ENCODE measurements at regions not wholly inside any gene's neighbourhood (a gene's known extent, or its start where the extent isn't known, plus 50 kb on each side); places are given as distances from the start of the nearest gene placed in this dataset.

DNA sequence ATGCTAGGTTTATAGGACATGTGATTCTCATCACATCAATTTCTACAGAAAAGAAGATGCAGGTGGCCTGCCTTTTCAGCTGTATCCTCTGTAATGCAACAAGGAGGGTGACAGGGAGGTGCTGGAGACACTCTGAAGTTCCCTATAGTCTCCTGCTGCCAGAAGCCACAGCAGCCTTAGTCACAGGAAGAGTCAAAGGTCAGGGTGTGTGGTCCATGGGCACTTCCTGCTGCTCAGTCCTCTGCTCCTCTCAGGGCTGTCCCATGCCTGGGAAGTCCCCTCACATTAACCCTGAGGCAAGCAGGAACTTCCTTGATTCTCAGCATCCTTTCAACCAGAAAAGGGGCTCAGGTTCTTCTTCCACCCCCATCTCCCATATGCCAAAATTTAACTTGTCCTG, 144.8 kb upstream of the FOXA2 start:
- Histone ChIP-seq H3K4me3 (ENCODE audit: low read length) (no peak overlapping the region), H3K36me3 (ENCODE audit: insufficient read depth, low read length) (no peaks in the 10 kb centered on the region), H2AFZ (ENCODE audit: low read depth, low read length) (no peak overlapping the region), H3K4me2 (ENCODE audit: low read length) (no peak overlapping the region), H3F3A (ENCODE audit: insufficient read depth, low read length, poor library complexity, severe bottlenecking) (no peaks in the 10 kb centered on the region), H3K79me2 (replicated peaks; ENCODE audit: insufficient read depth, low read length) (no peaks in the 10 kb centered on the region), H3K9ac (ENCODE audit: low read length) (no peak overlapping the region), H3K9me2 (ENCODE audit: insufficient read depth, low read length) (no peaks in the 10 kb centered on the region), H4K20me1 (ENCODE audit: insufficient read depth) (no peaks in the 10 kb centered on the region), H3K27ac (ENCODE audit: low read length) (no peak overlapping the region), H3K9me3 (ENCODE audit: low read length) (no peaks in the 10 kb centered on the region), H3K27me3 (ENCODE audit: insufficient read depth, low read depth, low read length) (no peaks in the 10 kb centered on the region)
- TF ChIP-seq EZH2 (IDR thresholded peaks at IDR 0.05; ENCODE audit: borderline replicate concordance, insufficient read depth, low read length, poor library complexity, severe bottlenecking) (no peak), EP300 (conservative IDR thresholded peaks at IDR 0.05; ENCODE audit: poor library complexity, severe bottlenecking) (no peak)

DNA sequence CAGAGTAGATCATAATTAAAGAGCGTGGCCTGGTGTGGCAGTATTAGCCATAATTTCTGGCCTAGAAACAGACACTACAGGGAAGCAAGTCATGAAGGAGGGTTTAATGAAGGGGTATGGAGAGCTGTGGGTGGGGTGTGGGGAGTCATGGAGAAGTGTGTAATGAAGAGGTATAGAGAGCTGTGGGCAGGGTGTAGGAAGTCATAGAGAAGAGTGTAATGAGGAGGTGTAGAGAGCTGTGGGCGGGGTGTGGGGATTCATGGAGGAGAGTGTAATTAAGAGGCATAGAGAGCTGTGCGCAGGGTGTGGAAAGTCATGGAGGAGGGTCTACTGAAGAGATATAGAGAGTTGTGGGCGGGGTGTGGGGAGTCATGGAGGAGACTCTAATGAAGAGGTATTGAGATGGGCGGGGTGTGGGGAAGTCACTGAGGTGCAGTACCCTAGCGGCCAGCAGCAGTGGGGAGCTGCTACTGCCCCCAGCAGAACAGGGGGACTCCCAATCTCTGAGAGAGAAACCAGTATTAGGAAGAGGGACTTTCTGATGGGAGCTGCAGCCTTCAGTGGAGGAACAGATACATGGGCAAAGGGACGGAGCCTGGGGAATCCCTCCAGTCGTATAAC, 145.4 kb upstream of the FOXA2 start:
- Histone ChIP-seq H3F3A (ENCODE audit: insufficient read depth, low read length, poor library complexity, severe bottlenecking) (no peaks in the 10 kb centered on the region), H4K20me1 (ENCODE audit: insufficient read depth) (no peaks in the 10 kb centered on the region), H2AFZ (ENCODE audit: low read depth, low read length) (no peak overlapping the region), H3K36me3 (ENCODE audit: insufficient read depth, low read length) (no peaks in the 10 kb centered on the region), H3K79me2 (replicated peaks; ENCODE audit: insufficient read depth, low read length) (no peaks in the 10 kb centered on the region), H3K4me2 (ENCODE audit: low read length) (no peak overlapping the region), H3K4me3 (ENCODE audit: low read length) (no peak overlapping the region), H3K9me2 (ENCODE audit: insufficient read depth, low read length) (no peaks in the 10 kb centered on the region), H3K27ac (ENCODE audit: low read length) (no peak overlapping the region), H3K9me3 (ENCODE audit: low read length) (no peaks in the 10 kb centered on the region), H3K9ac (ENCODE audit: low read length) (no peak overlapping the region), H3K27me3 (ENCODE audit: insufficient read depth, low read depth, low read length) (no peaks in the 10 kb centered on the region)
- TF ChIP-seq, protein P1, sequence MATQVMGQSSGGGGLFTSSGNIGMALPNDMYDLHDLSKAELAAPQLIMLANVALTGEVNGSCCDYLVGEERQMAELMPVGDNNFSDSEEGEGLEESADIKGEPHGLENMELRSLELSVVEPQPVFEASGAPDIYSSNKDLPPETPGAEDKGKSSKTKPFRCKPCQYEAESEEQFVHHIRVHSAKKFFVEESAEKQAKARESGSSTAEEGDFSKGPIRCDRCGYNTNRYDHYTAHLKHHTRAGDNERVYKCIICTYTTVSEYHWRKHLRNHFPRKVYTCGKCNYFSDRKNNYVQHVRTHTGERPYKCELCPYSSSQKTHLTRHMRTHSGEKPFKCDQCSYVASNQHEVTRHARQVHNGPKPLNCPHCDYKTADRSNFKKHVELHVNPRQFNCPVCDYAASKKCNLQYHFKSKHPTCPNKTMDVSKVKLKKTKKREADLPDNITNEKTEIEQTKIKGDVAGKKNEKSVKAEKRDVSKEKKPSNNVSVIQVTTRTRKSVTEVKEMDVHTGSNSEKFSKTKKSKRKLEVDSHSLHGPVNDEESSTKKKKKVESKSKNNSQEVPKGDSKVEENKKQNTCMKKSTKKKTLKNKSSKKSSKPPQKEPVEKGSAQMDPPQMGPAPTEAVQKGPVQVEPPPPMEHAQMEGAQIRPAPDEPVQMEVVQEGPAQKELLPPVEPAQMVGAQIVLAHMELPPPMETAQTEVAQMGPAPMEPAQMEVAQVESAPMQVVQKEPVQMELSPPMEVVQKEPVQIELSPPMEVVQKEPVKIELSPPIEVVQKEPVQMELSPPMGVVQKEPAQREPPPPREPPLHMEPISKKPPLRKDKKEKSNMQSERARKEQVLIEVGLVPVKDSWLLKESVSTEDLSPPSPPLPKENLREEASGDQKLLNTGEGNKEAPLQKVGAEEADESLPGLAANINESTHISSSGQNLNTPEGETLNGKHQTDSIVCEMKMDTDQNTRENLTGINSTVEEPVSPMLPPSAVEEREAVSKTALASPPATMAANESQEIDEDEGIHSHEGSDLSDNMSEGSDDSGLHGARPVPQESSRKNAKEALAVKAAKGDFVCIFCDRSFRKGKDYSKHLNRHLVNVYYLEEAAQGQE (IDR thresholded peaks at IDR 0.05; ENCODE audit: borderline replicate concordance), result no peak
- TF ChIP-seq, protein P2, sequence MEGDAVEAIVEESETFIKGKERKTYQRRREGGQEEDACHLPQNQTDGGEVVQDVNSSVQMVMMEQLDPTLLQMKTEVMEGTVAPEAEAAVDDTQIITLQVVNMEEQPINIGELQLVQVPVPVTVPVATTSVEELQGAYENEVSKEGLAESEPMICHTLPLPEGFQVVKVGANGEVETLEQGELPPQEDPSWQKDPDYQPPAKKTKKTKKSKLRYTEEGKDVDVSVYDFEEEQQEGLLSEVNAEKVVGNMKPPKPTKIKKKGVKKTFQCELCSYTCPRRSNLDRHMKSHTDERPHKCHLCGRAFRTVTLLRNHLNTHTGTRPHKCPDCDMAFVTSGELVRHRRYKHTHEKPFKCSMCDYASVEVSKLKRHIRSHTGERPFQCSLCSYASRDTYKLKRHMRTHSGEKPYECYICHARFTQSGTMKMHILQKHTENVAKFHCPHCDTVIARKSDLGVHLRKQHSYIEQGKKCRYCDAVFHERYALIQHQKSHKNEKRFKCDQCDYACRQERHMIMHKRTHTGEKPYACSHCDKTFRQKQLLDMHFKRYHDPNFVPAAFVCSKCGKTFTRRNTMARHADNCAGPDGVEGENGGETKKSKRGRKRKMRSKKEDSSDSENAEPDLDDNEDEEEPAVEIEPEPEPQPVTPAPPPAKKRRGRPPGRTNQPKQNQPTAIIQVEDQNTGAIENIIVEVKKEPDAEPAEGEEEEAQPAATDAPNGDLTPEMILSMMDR (IDR thresholded peaks at IDR 0.05; ENCODE audit: poor library complexity, severe bottlenecking), result no peak
- TF ChIP-seq RAD21 (conservative IDR thresholded peaks at IDR 0.05) (no peak), SMC3 (conservative IDR thresholded peaks at IDR 0.05; ENCODE audit: poor library complexity) (no peak)

DNA sequence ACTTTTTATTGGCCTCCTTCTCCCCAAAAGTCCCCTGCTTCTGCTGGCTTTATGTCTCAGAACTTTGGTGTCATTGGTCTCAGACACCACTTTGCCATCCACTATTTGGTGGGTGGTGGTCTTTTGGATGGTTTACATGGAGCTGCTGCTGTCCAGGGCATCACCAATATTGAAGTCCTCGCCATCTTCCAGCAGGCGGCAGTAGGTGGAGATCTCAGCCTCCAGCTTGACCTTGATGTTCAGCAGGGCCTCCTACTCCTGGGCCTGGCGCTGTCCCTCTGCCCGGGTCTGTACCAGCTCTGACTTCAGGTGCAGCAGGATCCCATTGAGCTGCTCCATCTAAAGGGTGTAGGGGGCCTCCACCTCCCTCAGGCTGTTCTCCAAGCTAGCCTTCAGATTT, 148.4 kb upstream of the FOXA2 start:
- no peak overlapping the region for H3K4me3 ChIP-seq (ENCODE audit: low read length)
- no peak overlapping the region for H3K4me2 ChIP-seq (ENCODE audit: low read length)
- no peak overlapping the region for H3K27ac ChIP-seq (ENCODE audit: low read length)
- H4K20me1 ChIP-seq (ENCODE audit: insufficient read depth), result no peaks in the 10 kb centered on the region
- no peaks in the 10 kb centered on the region for H3K36me3 ChIP-seq (ENCODE audit: insufficient read depth, low read length)
- H3F3A ChIP-seq (ENCODE audit: insufficient read depth, low read length, poor library complexity, severe bottlenecking), result no peaks in the 10 kb centered on the region
- H2AFZ ChIP-seq (ENCODE audit: low read depth, low read length), result no peak overlapping the region
- TF ChIP-seq TAF1 (IDR thresholded peaks at IDR 0.05; ENCODE audit: low read depth), result no peak
- TF ChIP-seq, protein P1 (IDR thresholded peaks at IDR 0.05; ENCODE audit: borderline replicate concordance), result no peak
- TF ChIP-seq MXI1 (conservative IDR thresholded peaks at IDR 0.05; ENCODE audit: poor library complexity, severe bottlenecking), result no peak
- TF ChIP-seq, protein P2 (IDR thresholded peaks at IDR 0.05; ENCODE audit: poor library complexity, severe bottlenecking), result no peak
- no peak for TF ChIP-seq EP300 (conservative IDR thresholded peaks at IDR 0.05; ENCODE audit: poor library complexity, severe bottlenecking)
- no peak for TF ChIP-seq RAD21 (conservative IDR thresholded peaks at IDR 0.05)
- TF ChIP-seq POLR2AphosphoS5 (IDR thresholded peaks at IDR 0.05), result no peak
- TF ChIP-seq EZH2 (IDR thresholded peaks at IDR 0.05; ENCODE audit: borderline replicate concordance, insufficient read depth, low read length, poor library complexity, severe bottlenecking), result no peak
- no peak for TF ChIP-seq SMC3 (conservative IDR thresholded peaks at IDR 0.05; ENCODE audit: poor library complexity)
- no peaks in the 10 kb centered on the region for H3K9me3 ChIP-seq (ENCODE audit: low read length)
- H3K9me2 ChIP-seq (ENCODE audit: insufficient read depth, low read length), result no peaks in the 10 kb centered on the region
- no peaks in the 10 kb centered on the region for H3K27me3 ChIP-seq (ENCODE audit: insufficient read depth, low read depth, low read length)
- H3K79me2 ChIP-seq (replicated peaks; ENCODE audit: insufficient read depth, low read length), result no peaks in the 10 kb centered on the region
- H3K9ac ChIP-seq (ENCODE audit: low read length), result no peak overlapping the region

All from neural cell (in vitro differentiated cells).